Neural progenitor cell (in vitro differentiated cells): ENCODE measurements at regions not wholly inside any gene's neighbourhood (a gene's known extent, or its start where the extent isn't known, plus 50 kb on each side); places are given as distances from the start of the nearest gene placed in this dataset.

Experiments
- DNase-seq: peaks from one replicate; pipeline ENCODE4 v3.0.0-alpha.2; 2016; ENCODE audit warnings: low spot score
- H2AFZ ChIP-seq: fragments of 200-600 bp; sonication (generic); replicated peaks from 2 replicates; pipeline ENCODE4 v1.6.1; 2016; ENCODE audit warnings: antibody characterized with exemption
- H3F3A ChIP-seq: fragments of 200-600 bp; sonication (generic); 2 replicates; pipeline ENCODE4 v1.6.1; 2016; ENCODE audit warnings: antibody characterized with exemption, low read depth
- H3K27ac ChIP-seq: fragments of 200-600 bp; sonication (generic); 2 replicates; pipeline ENCODE4 v1.5.1; 2016; ENCODE audit warnings: mild to moderate bottlenecking
- H3K27me3 ChIP-seq: fragments of 200-600 bp; sonication (generic); 2 replicates; pipeline ENCODE4 v1.6.1; 2016; ENCODE audit warnings: mild to moderate bottlenecking, moderate library complexity
- H3K36me3 ChIP-seq: fragments of 200-600 bp; sonication (generic); 2 replicates; pipeline ENCODE4 v1.5.1; 2016
- H3K4me1 ChIP-seq: fragments of 200-600 bp; sonication (generic); 2 replicates; pipeline ENCODE4 v1.6.1; 2016; ENCODE audit warnings: mixed run types
- H3K4me2 ChIP-seq: fragments of 200-600 bp; sonication (generic); 2 replicates; pipeline ENCODE4 v1.6.1; 2016
- H3K4me3 ChIP-seq: fragments of 200-600 bp; sonication (generic); 2 replicates; pipeline ENCODE4 v1.5.1; 2016
- H3K79me2 ChIP-seq: fragments of 200-600 bp; sonication (generic); 2 replicates; pipeline ENCODE4 v1.6.1; 2016; ENCODE audit warnings: low read depth
- H3K9ac ChIP-seq: fragments of 200-600 bp; sonication (generic); 2 replicates; pipeline ENCODE4 v1.6.1; 2016
- H3K9me3 ChIP-seq: fragments of 200-600 bp; sonication (generic); 2 replicates; pipeline ENCODE4 v1.5.1; 2016; ENCODE audit warnings: low read depth
- H4K20me1 ChIP-seq: fragments of 200-600 bp; sonication (generic); 2 replicates; pipeline ENCODE4 v1.6.1; 2016; ENCODE audit warnings: low read depth
- H3K27ac Mint-ChIP-seq: 3 replicates; pipeline ENCODE4 v1.8.0; 2021; ENCODE audit warnings: mixed read lengths
- H3K27me3 Mint-ChIP-seq: 2 replicates; pipeline ENCODE4 v1.8.0; 2022; ENCODE audit warnings: low read depth, mild to moderate bottlenecking, inconsistent platforms, moderate library complexity, mixed read lengths; ENCODE audit not compliant: insufficient read depth
- H3K36me3 Mint-ChIP-seq: 3 replicates; pipeline ENCODE4 v1.8.0; 2021; ENCODE audit warnings: mixed read lengths
- H3K4me1 Mint-ChIP-seq: 3 replicates; pipeline ENCODE4 v1.8.0; 2021; ENCODE audit warnings: mixed read lengths
- H3K4me3 Mint-ChIP-seq: 3 replicates; pipeline ENCODE4 v1.8.0; 2021; ENCODE audit warnings: mild to moderate bottlenecking, moderate library complexity, mixed read lengths
- H3K9me3 Mint-ChIP-seq: 3 replicates; pipeline ENCODE4 v1.8.0; 2020; ENCODE audit warnings: mixed read lengths
- EZH2 ChIP-seq: fragments of 200-600 bp; sonication (generic); IDR thresholded peaks from 2 replicates; pipeline ENCODE4 v1.6.1; 2017; ENCODE audit warnings: antibody characterized with exemption, mild to moderate bottlenecking, moderate library complexity
- EZH2phosphoT487 ChIP-seq: fragments of 200-600 bp; sonication (generic); IDR thresholded peaks from 2 replicates; pipeline ENCODE4 v1.6.1; 2017; ENCODE audit warnings: antibody characterized with exemption
- TF ChIP-seq, protein P1 (sequence below): fragments of 200-600 bp; sonication (generic); IDR thresholded peaks from 2 replicates; pipeline ENCODE4 v1.5.1; 2017; ENCODE audit warnings: antibody characterized with exemption, mild to moderate bottlenecking

DNA sequence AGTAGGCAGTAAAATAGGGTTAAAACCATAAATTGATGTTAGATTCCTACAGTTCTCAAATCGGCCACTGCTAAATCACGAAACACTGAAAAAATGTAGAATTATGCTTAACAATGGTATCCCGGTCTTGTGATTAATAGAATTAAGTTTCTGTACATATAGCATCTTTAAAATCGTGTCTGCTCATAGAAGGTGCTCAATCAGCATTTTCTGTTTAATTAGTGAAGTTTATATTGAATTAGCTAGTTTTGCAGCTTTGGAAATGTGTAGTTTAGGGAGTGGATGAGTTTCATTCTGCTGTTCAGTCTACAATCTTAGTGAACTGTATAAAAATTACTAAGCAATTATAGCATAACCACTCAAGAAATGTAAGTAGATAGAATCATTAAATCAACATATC, 1075.8 kb upstream of the FLRT2 start:
- H3K79me2 ChIP-seq, result no peaks in the 10 kb centered on the region
- no peaks in the 10 kb centered on the region for H3K9me3 ChIP-seq
- no peak overlapping the region for H3K4me2 ChIP-seq
- H3K27me3 ChIP-seq, result no peaks in the 10 kb centered on the region
- Mint-ChIP-seq H3K27ac (no peak overlapping the region), H3K9me3 (no peaks in the 10 kb centered on the region), H3K4me3 (no peak overlapping the region), H3K4me1 (no peaks in the 10 kb centered on the region), H3K27me3 (no peaks in the 10 kb centered on the region), H3K36me3 (no peaks in the 10 kb centered on the region)
- H3K4me3 ChIP-seq, result no peak overlapping the region
- peaks cover 8% of the 10 kb centered on the region for H3K4me1 ChIP-seq
- H3K36me3 ChIP-seq, result no peaks in the 10 kb centered on the region
- H2AFZ ChIP-seq, result peak overlapping the region; percentile 66
- no peak for DNase-seq
- H3F3A ChIP-seq, result no peaks in the 10 kb centered on the region
- no peaks in the 10 kb centered on the region for H4K20me1 ChIP-seq
- H3K27ac ChIP-seq, result no peak overlapping the region
- TF ChIP-seq, protein P1, sequence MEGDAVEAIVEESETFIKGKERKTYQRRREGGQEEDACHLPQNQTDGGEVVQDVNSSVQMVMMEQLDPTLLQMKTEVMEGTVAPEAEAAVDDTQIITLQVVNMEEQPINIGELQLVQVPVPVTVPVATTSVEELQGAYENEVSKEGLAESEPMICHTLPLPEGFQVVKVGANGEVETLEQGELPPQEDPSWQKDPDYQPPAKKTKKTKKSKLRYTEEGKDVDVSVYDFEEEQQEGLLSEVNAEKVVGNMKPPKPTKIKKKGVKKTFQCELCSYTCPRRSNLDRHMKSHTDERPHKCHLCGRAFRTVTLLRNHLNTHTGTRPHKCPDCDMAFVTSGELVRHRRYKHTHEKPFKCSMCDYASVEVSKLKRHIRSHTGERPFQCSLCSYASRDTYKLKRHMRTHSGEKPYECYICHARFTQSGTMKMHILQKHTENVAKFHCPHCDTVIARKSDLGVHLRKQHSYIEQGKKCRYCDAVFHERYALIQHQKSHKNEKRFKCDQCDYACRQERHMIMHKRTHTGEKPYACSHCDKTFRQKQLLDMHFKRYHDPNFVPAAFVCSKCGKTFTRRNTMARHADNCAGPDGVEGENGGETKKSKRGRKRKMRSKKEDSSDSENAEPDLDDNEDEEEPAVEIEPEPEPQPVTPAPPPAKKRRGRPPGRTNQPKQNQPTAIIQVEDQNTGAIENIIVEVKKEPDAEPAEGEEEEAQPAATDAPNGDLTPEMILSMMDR, result no peak
- TF ChIP-seq EZH2 (no peak), EZH2phosphoT487 (no peak)
- H3K9ac ChIP-seq, result no peak overlapping the region

DNA sequence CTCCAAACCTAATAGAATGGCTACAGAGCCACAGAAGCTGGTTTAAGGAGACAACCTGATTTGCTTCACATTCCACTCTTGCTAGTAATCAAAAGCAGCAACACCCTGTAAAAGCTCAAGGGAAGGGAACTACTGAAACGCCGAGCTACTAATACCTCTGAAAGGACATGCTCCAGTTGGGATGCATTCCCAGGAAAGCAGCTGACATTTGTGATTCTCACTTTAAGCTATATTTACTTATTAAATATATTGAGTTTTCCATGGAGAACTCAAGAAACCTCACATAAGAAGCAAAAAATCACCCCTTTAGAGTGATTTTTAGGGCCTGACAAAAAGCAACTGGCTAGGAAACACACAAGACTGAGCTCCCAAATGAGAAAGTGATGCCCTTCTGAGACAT, 1073.0 kb upstream of the FLRT2 start:
- no peaks in the 10 kb centered on the region for H3K79me2 ChIP-seq
- H3K27me3 ChIP-seq, result no peaks in the 10 kb centered on the region
- H3K9me3 ChIP-seq, result no peaks in the 10 kb centered on the region
- H3K36me3 ChIP-seq, result no peaks in the 10 kb centered on the region
- no peak overlapping the region for H3K4me3 ChIP-seq
- H3K4me1 Mint-ChIP-seq, result peaks cover 5% of the 10 kb centered on the region
- no peak overlapping the region for H3K9ac ChIP-seq
- H3K36me3 Mint-ChIP-seq, result no peaks in the 10 kb centered on the region
- TF ChIP-seq EZH2phosphoT487 (no peak), EZH2 (no peak)
- TF ChIP-seq, protein P1, result no peak
- no peaks in the 10 kb centered on the region for H3K9me3 Mint-ChIP-seq
- DNase-seq, result peak; percentile 9
- H3K4me2 ChIP-seq, result no peak overlapping the region
- H3K4me3 Mint-ChIP-seq, result no peak overlapping the region
- no peak overlapping the region for H3K27ac Mint-ChIP-seq
- H4K20me1 ChIP-seq, result no peaks in the 10 kb centered on the region
- no peak overlapping the region for H3K27ac ChIP-seq
- no peaks in the 10 kb centered on the region for H3K27me3 Mint-ChIP-seq
- no peaks in the 10 kb centered on the region for H3F3A ChIP-seq
- H2AFZ ChIP-seq, result peak overlapping the region; percentile 35
- H3K4me1 ChIP-seq, result peaks cover 8% of the 10 kb centered on the region

DNA sequence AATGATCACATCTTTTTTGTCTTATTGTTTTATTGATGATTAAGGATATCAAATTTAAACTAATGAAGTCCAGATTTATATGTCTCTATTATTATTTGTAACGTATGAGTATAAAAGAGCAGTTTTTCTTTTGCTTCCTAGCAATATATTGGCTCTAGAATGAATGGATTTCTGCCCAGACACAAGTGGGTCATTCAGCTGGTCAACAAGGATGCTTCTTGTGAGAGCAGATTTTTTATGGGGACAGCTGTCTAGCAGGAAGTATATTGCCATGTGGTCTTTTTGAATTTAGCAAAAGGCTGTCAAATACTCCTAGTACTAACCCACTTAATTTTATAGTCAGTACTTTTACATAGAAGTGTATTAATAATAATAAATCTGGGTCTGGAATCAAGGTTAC, 1071.1 kb upstream of the FLRT2 start:
- Histone ChIP-seq H3F3A (no peaks in the 10 kb centered on the region), H3K4me2 (no peak overlapping the region), H3K4me3 (no peak overlapping the region), H4K20me1 (no peaks in the 10 kb centered on the region), H3K4me1 (peaks cover 8% of the 10 kb centered on the region), H3K79me2 (no peaks in the 10 kb centered on the region), H3K9me3 (no peaks in the 10 kb centered on the region), H3K27me3 (no peaks in the 10 kb centered on the region), H3K9ac (no peak overlapping the region), H3K36me3 (no peaks in the 10 kb centered on the region), H2AFZ (no peak overlapping the region), H3K27ac (no peak overlapping the region)
- no peak for TF ChIP-seq EZH2
- TF ChIP-seq, protein P1, result no peak
- TF ChIP-seq EZH2phosphoT487, result no peak
- Mint-ChIP-seq H3K4me3 (no peak overlapping the region), H3K27me3 (no peaks in the 10 kb centered on the region), H3K36me3 (no peaks in the 10 kb centered on the region), H3K27ac (no peak overlapping the region), H3K9me3 (no peaks in the 10 kb centered on the region), H3K4me1 (peaks cover 5% of the 10 kb centered on the region)
- DNase-seq, result no peak
